GM19023 (cell line): ENCODE measurements at regions not wholly inside any gene's neighbourhood (a gene's known extent, or its start where the extent isn't known, plus 50 kb on each side); places are given as distances from the start of the nearest gene placed in this dataset.

Experiments used
- ATAC-seq: cut with Tn5 transposase; IDR thresholded peaks from one replicate; pipeline ENCODE4 v1.9.1; 2021; ENCODE audit warnings: mild to moderate bottlenecking, moderate library complexity; ENCODE audit not compliant: unreplicated experiment

DNA sequence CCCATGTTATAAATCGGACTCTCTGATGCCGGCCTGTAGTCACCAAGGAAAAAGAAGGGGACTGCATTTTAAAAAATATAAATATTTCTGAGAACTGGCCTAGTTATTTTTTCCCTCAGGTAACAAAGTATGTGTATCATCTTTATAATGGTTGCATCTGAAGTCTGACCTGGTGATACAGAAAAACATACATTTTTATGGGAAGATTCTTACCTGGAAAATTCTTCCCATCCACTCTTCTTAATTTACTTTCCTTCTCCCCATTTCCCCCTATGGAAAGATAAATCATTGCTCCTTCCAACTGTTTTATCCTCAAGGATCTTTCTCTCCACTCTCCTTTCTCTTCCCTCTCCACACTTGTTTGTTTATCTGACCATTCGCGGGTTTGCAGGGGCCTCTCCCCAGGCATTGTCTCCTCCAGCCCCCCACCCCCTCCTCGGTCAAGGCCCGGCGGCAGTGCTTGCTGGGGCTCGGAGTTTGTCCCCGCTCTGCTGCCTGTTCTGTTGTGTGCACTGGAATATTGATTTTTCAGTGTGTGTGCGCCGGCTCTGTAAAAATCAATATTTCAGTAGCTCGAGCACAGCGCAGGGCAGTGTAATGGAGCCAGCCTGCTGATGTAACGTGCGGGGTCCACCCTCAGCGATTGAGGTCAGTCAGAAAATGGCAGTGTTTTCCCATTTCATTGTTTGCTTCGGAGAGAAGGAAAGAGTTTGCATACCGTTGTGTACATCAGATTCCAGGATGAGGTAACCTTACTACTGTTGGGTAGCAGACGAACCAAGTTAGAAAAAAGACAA lies 199.5 kb upstream of the NFE2L3 start:
- no peak for ATAC-seq

GRCh38 chr7:25953859-25954258 lies 198.1 kb upstream of the NFE2L3 start:
- ATAC-seq: no peak

DNA sequence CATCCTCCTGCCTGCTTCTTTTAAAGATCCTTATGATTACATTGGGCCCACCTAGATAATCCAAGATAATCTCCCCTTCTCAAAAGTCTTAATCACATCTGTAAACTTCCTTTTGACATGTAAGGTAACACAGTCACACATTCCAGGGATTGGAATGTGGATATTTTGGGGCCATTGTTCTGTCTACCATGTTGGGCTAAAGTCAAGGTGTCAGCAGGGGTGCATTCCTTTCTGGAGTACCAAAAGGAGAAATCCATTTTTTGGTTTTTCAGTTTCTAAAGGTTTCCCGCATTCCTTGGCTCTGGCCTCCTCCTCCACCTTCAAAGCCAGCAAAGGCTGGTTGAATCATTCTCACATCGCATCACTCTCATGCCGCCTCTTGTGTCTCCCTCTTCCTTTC lies 197.6 kb upstream of the NFE2L3 start:
- ATAC-seq: no peak

DNA sequence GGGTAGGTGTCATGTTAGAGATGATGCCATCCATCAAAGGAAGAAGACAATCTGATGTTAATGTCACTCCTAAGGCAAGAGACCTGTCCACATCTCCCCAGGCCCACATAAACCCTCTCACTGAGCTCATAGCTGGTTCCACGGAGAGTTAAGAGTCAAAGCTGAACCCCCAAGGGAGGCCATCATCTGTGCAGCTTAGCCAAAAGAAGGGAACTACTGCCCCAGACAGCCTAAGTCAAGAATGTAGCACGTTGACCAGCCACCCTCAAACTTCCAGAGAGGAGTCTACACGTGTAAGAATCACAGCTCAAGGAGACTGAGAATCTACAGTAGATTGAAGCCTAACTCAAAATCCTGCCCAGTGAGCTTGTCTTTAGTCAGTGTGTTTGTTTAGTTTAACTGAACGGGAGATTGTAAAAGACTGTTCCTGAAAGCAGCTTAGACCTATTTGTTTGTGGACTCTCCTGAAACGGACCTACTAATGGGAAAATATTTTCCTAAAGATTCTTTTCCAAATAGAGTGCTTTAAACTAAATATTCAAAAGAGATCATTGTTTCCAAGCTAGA lies 192.7 kb upstream of the NFE2L3 start:
- ATAC-seq: no peak

DNA sequence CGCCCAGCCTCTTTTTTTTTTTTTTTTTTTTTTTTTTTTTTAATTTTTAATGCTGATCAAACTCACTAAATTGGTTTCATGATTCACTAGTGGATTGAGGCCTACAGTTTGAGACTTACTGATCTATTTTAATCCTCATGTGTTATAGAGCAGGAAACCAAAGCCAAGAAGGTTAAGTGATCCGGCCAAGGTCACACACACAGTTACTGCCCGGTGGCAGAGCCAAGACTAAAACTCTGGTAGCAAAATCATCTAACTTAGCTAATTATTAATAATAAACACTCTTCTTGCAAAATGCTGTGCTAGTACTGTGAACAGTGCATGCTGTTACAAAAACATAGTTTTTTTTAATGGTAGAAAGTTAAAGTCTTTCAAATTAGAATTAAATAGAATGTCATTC lies 188.3 kb upstream of the NFE2L3 start:
- ATAC-seq: no peak

- ATAC-seq: peak; percentile 35
Measured at GRCh38 chr7:25964483-25964991, 187.5 kb upstream of the NFE2L3 start.

GRCh38 chr7:25965405-25966123 lies 186.4 kb upstream of the NFE2L3 start:
- no peak for ATAC-seq

DNA sequence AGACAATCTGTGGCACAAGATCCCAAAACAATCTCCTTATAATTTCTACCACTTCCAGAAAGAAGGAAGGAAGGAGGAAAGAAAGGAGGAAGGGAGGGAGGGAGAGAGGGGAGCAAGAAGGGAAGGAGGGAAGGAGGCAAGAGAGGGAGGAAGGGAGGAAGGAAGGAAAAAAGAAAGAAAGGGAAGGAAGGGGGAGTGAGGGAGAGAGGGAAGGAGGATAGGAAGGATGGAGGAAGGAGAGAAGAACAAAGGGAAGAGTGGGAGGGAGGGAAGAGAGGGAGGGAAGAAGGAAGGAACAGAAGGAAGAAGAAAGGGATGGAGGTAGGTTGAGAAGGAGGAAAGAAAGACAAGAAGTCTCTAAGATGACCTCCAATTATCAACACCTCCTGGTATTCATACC lies 185.5 kb upstream of the NFE2L3 start:
- no peak for ATAC-seq

- ATAC-seq: peak; percentile 23
Measured at GRCh38 chr7:25967278-25968204, 184.5 kb upstream of the NFE2L3 start.

GRCh38 chr7:25968205-25968993 lies 183.6 kb upstream of the NFE2L3 start:
- peak; percentile 68 for ATAC-seq

GRCh38 chr7:25970356-25970755 lies 181.6 kb upstream of the NFE2L3 start:
- ATAC-seq: no peak

DNA sequence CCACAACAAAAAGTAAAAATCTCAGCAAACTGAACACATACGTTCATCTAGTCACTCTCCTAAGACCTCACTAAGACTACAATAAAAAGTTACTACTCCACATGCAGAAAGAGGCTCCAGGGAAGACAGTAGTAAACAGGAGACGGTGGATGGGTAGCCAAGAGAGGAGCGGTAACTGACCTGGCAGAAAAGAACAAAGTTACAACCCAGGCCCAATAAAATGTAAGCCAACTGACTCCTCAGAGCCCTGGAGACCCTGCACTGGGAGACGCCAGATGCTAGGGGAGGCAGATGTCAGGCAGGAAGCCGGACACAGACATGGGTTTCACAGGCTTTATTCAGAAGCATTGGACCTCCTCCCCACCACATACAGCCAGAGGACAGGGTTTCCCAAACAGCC lies 181.1 kb upstream of the NFE2L3 start:
- no peak for ATAC-seq

DNA sequence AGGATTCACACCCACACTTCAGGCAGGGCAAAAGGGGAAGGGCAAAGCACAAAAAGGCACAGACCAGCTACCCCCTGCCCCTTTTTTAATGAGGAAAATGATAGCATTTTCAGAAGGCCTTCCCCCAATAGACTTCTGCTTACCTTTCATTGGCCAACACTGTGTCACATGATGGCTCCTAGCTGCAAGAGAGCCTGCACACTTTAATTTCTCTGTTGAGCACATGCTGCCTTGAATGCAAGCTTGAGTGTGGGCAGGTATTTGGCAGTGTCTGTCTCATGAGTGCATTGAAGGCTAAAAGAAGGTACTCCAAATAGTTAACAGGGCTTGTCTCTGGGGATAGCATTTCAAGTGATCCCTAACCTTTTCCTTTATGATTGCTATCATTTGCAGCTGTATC lies 175.4 kb upstream of the NFE2L3 start:
- no peak for ATAC-seq

GRCh38 chr7:25978466-25978865 lies 173.5 kb upstream of the NFE2L3 start:
- ATAC-seq: no peak

GRCh38 chr7:25979605-25980004 lies 172.4 kb upstream of the NFE2L3 start:
- no peak for ATAC-seq

DNA sequence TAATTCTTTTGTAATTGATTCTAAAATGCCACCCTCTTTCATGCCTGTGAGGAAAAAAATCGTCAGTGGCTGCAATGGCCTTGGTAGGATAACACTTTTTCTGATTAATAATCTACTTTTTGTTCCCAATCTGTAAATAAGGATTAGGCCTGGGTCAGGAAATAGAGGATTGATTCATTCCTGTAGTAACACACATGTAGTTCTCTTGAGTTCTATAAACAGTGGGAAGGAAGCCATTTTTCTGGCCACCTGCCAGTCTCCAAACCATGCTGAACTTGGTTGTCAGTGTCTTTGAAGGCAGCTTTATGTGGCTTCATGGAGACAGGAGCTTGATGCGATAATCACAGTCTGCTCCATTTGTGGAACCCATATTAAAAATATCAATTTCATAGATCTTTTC lies 169.3 kb upstream of the NFE2L3 start:
- no peak for ATAC-seq

GRCh38 chr7:25985196-25985595 lies 166.8 kb upstream of the NFE2L3 start:
- no peak for ATAC-seq

DNA sequence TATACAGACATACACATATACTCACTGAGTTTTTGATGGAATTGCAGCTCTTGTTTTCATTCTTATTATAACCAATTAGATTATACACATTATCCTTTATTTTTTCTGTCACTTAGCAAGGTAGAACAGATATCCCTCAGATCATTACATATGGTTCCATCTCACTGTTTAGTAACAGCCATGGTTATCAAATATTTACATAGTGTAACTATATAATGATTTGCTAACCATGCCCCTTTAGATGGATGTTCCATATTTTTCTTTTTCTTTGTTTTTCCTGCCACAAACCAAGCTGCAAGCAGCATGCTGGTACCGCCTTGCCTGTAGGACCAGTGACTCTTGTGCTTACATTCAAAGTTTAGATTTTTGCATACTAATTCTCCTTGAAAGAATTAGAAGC lies 163.4 kb upstream of the NFE2L3 start:
- ATAC-seq: no peak

DNA sequence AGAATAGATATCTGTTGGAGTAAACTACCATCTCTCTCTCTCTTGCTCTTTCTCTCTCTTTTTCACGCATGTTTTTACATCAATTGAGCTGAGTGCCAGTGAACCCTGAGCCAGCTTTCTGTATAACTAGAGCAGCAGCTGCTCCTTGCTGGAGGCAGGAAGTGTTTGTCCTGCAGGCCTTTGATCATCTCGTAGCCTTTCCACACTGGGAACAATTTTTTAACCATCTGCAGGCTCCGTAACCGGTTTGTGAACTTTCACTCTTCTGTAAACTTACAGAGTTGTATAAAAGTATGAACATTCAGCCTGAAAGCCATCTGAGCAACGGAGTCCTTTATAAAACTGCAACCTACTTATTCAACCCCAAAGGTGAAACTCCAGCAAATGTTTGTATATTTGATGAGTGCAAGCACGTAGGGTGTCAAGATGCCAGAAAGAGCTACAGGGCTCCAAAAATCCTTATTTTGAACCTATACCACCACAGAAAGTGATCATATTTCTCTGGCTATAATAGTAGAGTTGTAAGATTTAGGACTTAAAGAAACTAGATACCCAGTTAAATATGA lies 162.8 kb upstream of the NFE2L3 start:
- no peak for ATAC-seq
